KMS-11 (cell line): ENCODE measurements at regions not wholly inside any gene's neighbourhood (a gene's known extent, or its start where the extent isn't known, plus 50 kb on each side); places are given as distances from the start of the nearest gene placed in this dataset.

Source experiments
- H2AFZ ChIP-seq: fragments of 200-600 bp; sonication (generic); 2 replicates; pipeline ENCODE4 v1.6.1; 2016; ENCODE audit warnings: antibody characterized with exemption, mixed run types, low read depth
- H3K27ac ChIP-seq: fragments of 200-600 bp; sonication (generic); 2 replicates; pipeline ENCODE4 v1.6.1; 2016; ENCODE audit warnings: mild to moderate bottlenecking, mixed run types
- H3K27me3 ChIP-seq: fragments of 200-600 bp; sonication (generic); 2 replicates; pipeline ENCODE4 v1.6.1; 2017; ENCODE audit warnings: mild to moderate bottlenecking, low read depth, mixed run types, moderate library complexity; ENCODE audit not compliant: insufficient read depth
- H3K36me3 ChIP-seq: fragments of 200-600 bp; sonication (generic); 2 replicates; pipeline ENCODE4 v1.6.1; 2017; ENCODE audit warnings: mild to moderate bottlenecking, mixed run types; ENCODE audit not compliant: insufficient read depth
- H3K4me1 ChIP-seq: fragments of 200-600 bp; sonication (generic); 2 replicates; pipeline ENCODE4 v1.6.1; 2016; ENCODE audit warnings: mild to moderate bottlenecking, low read depth, mixed run types; ENCODE audit not compliant: poor library complexity, severe bottlenecking
- H3K4me2 ChIP-seq: fragments of 200-600 bp; sonication (generic); 2 replicates; pipeline ENCODE4 v1.7.0; 2016; ENCODE audit warnings: mild to moderate bottlenecking, mixed run types
- H3K4me3 ChIP-seq: fragments of 200-600 bp; sonication (generic); IDR thresholded peaks from 2 replicates; pipeline ENCODE4 v1.6.1; 2017; ENCODE audit warnings: low read depth, low read length, mixed read lengths; ENCODE audit not compliant: insufficient read depth
- H3K79me2 ChIP-seq: fragments of 200-600 bp; sonication (generic); 2 replicates; pipeline ENCODE4 v1.6.1; 2016; ENCODE audit warnings: low read depth, mixed run types; ENCODE audit not compliant: insufficient read depth
- H3K9ac ChIP-seq: fragments of 200-600 bp; sonication (generic); 2 replicates; pipeline ENCODE4 v1.6.1; 2016; ENCODE audit warnings: mild to moderate bottlenecking, mixed run types
- H4K20me1 ChIP-seq: fragments of 200-600 bp; sonication (generic); 2 replicates; pipeline ENCODE4 v1.6.1; 2016; ENCODE audit warnings: mild to moderate bottlenecking, mixed run types; ENCODE audit not compliant: insufficient read depth
- CTCF ChIP-seq: fragments of 200-600 bp; sonication (generic); conservative IDR thresholded peaks from 2 replicates; pipeline ENCODE4 v1.6.1; 2017; ENCODE audit warnings: low read depth, mild to moderate bottlenecking, antibody characterized with exemption, low read length, moderate library complexity, mixed read lengths

- Histone ChIP-seq H3K27me3 (no peaks in the 10 kb centered on the region), H3K36me3 (no peaks in the 10 kb centered on the region), H3K27ac (no peak overlapping the region), H3K4me1 (no peaks in the 10 kb centered on the region), H3K4me3 (no peak overlapping the region), H2AFZ (no peak overlapping the region), H4K20me1 (no peaks in the 10 kb centered on the region), H3K4me2 (no peak overlapping the region), H3K9ac (no peak overlapping the region), H3K79me2 (no peaks in the 10 kb centered on the region)
- no peak for TF ChIP-seq CTCF
Measured at GRCh38 chr4:84366907-84367306, 132.2 kb downstream of the NKX6-1 start.

- no peaks in the 10 kb centered on the region for H4K20me1 ChIP-seq
- no peak overlapping the region for H3K4me3 ChIP-seq
- no peak overlapping the region for H3K27ac ChIP-seq
- H2AFZ ChIP-seq, result no peak overlapping the region
- H3K4me2 ChIP-seq, result no peak overlapping the region
- no peak for TF ChIP-seq CTCF
- H3K27me3 ChIP-seq, result no peaks in the 10 kb centered on the region
- no peaks in the 10 kb centered on the region for H3K4me1 ChIP-seq
- H3K79me2 ChIP-seq, result no peaks in the 10 kb centered on the region
- no peak overlapping the region for H3K9ac ChIP-seq
- no peaks in the 10 kb centered on the region for H3K36me3 ChIP-seq
Measured at GRCh38 chr4:84366161-84366560, 132.9 kb downstream of the NKX6-1 start.

GRCh38 chr4:84362896-84363655 lies 136.0 kb downstream of the NKX6-1 start:
- Histone ChIP-seq H3K9ac (no peak overlapping the region), H2AFZ (no peak overlapping the region), H3K36me3 (no peaks in the 10 kb centered on the region), H3K27ac (no peak overlapping the region), H3K4me1 (no peaks in the 10 kb centered on the region), H3K27me3 (no peaks in the 10 kb centered on the region), H3K4me2 (no peak overlapping the region), H3K79me2 (no peaks in the 10 kb centered on the region), H4K20me1 (no peaks in the 10 kb centered on the region), H3K4me3 (no peak overlapping the region)
- TF ChIP-seq CTCF, result no peak

- H3K79me2 ChIP-seq, result no peaks in the 10 kb centered on the region
- no peak for TF ChIP-seq CTCF
- no peak overlapping the region for H3K4me2 ChIP-seq
- no peaks in the 10 kb centered on the region for H3K27me3 ChIP-seq
- no peak overlapping the region for H2AFZ ChIP-seq
- no peaks in the 10 kb centered on the region for H3K36me3 ChIP-seq
- no peak overlapping the region for H3K27ac ChIP-seq
- H4K20me1 ChIP-seq, result no peaks in the 10 kb centered on the region
- H3K4me3 ChIP-seq, result no peak overlapping the region
- no peaks in the 10 kb centered on the region for H3K4me1 ChIP-seq
- H3K9ac ChIP-seq, result no peak overlapping the region
Measured at GRCh38 chr4:84342161-84342560, 156.9 kb downstream of the NKX6-1 start.
